ENCODE measurements at regions not wholly inside any gene's neighbourhood (a gene's known extent, or its start where the extent isn't known, plus 50 kb on each side); places are given as distances from the start of the nearest gene placed in this dataset.

- 55% methylated on average over 4 of the region's 4 CpGs for WGBS (ENCODE audit: insufficient coverage, low coverage, low lambda C conversion rate, missing lambda C conversion rate)
- ATAC-seq = no peak
- H3K36me3 ChIP-seq = no peaks in the 10 kb centered on the region
- no peaks in the 10 kb centered on the region for H3K27me3 ChIP-seq
- H3K4me3 ChIP-seq = no peak overlapping the region
- no peaks in the 10 kb centered on the region for H3K9me3 ChIP-seq
- no peak overlapping the region for H3K27ac ChIP-seq
- intact Hi-C loops (cut with DNase I) = no loop called here
- DNase-seq = no peak
- H3K4me1 ChIP-seq = no peaks in the 10 kb centered on the region
- TF ChIP-seq CTCF (IDR thresholded peaks at IDR 0.05) = no peak
- TF ChIP-seq POLR2A (IDR thresholded peaks at IDR 0.05) = no peak
These were observed 208.3 kb upstream of the MAP3K1 start for GRCh38 chr5:56607074-56607473.

- ATAC-seq = no peak
These were observed 209.2 kb upstream of the MAP3K1 start for GRCh38 chr5:56606192-56606591.

GRCh38 chr5:56605231-56605630, 210.1 kb upstream of the MAP3K1 start:
- Histone ChIP-seq H3K36me3 (no peaks in the 10 kb centered on the region), H3K9me3 (no peaks in the 10 kb centered on the region), H3K27me3 (no peaks in the 10 kb centered on the region), H3K27ac (no peak overlapping the region), H3K4me3 (no peak overlapping the region), H3K4me1 (no peaks in the 10 kb centered on the region)
- no peak for ATAC-seq
- WGBS (ENCODE audit: insufficient coverage, low coverage, low lambda C conversion rate, missing lambda C conversion rate) = 92% methylated on average over 4 of the region's 5 CpGs
- TF ChIP-seq CTCF (IDR thresholded peaks at IDR 0.05) = no peak
- no peak for TF ChIP-seq POLR2A (IDR thresholded peaks at IDR 0.05)
- intact Hi-C loops (cut with DNase I) = no loop called here
- no peak for DNase-seq

More at GRCh38 chr5:56606192-56606591, 209.2 kb upstream of the MAP3K1 start:
- WGBS (ENCODE audit: insufficient coverage, low coverage, low lambda C conversion rate, missing lambda C conversion rate) = no CpG with 5 or more reads among the region's 3 CpGs
- Histone ChIP-seq H3K27ac (no peak overlapping the region), H3K4me1 (no peaks in the 10 kb centered on the region), H3K4me3 (no peak overlapping the region), H3K27me3 (no peaks in the 10 kb centered on the region), H3K36me3 (no peaks in the 10 kb centered on the region), H3K9me3 (no peaks in the 10 kb centered on the region)
- intact Hi-C loops (cut with DNase I) = no loop called here
- TF ChIP-seq CTCF (IDR thresholded peaks at IDR 0.05) (no peak), POLR2A (IDR thresholded peaks at IDR 0.05) (no peak)
- no peak for DNase-seq

GRCh38 chr5:56601641-56602071, 213.7 kb upstream of the MAP3K1 start:
- 48% methylated on average over 3 of the region's 3 CpGs for WGBS (ENCODE audit: insufficient coverage, low coverage, low lambda C conversion rate, missing lambda C conversion rate)
- no peak for DNase-seq

More at GRCh38 chr5:56601641-56602071, 213.7 kb upstream of the MAP3K1 start:
- intact Hi-C loops (cut with DNase I) = no loop called here
- Histone ChIP-seq H3K4me3 (no peak overlapping the region), H3K27ac (no peak overlapping the region), H3K27me3 (no peaks in the 10 kb centered on the region), H3K4me1 (no peaks in the 10 kb centered on the region), H3K9me3 (no peaks in the 10 kb centered on the region), H3K36me3 (no peaks in the 10 kb centered on the region)
- no peak for ATAC-seq
- no peak for TF ChIP-seq CTCF (IDR thresholded peaks at IDR 0.05)
- no peak for TF ChIP-seq POLR2A (IDR thresholded peaks at IDR 0.05)

Measured in right lobe of liver (tissue), 6 donors.